GM12878 (cell line): ENCODE measurements at regions not wholly inside any gene's neighbourhood (a gene's known extent, or its start where the extent isn't known, plus 50 kb on each side); places are given as distances from the start of the nearest gene placed in this dataset.

Source experiments
- CBX5 ChIP-seq: sonication (generic); IDR thresholded peaks from 2 replicates; pipeline ENCODE4 v1.6.1; 2016; ENCODE audit warnings: low read depth, moderate library complexity, mild to moderate bottlenecking, inconsistent platforms
- EP300 ChIP-seq, 2 experiments: fragments of 150-350 bp in 1 of 2; IDR thresholded peaks; 2 replicates each; pipeline ENCODE4 v1.6.1; 2011 to 2012; ENCODE audit warnings: low read depth in 2 of 2, low read length in 2 of 2, borderline replicate concordance in 1 of 2, improper control_type of control experiment in 1 of 2, inconsistent platforms in 1 of 2; ENCODE audit not compliant: control insufficient read depth in 1 of 2
- ESRRA ChIP-seq: IDR thresholded peaks from 2 replicates; pipeline ENCODE4 v1.6.1; 2012; ENCODE audit warnings: mild to moderate bottlenecking, low read length, improper control_type of control experiment
- GABPA ChIP-seq: IDR thresholded peaks from 2 replicates; pipeline ENCODE4 v1.6.1; 2014; ENCODE audit warnings: antibody characterized with exemption, low read depth, mild to moderate bottlenecking, inconsistent platforms
- GATAD2B ChIP-seq: fragments of 450-650 bp; conservative IDR thresholded peaks from 2 replicates; pipeline ENCODE4 v1.6.1; 2017; ENCODE audit warnings: low read depth, mild to moderate bottlenecking, moderate library complexity
- JUND ChIP-seq: IDR thresholded peaks from 2 replicates; pipeline ENCODE4 v1.6.1; 2012; ENCODE audit warnings: low read depth, mild to moderate bottlenecking, low read length, improper control_type of control experiment, moderate library complexity
- POLR2A ChIP-seq: IDR thresholded peaks from 2 replicates; pipeline ENCODE4 v1.6.1; 2011; ENCODE audit warnings: low read depth, mild to moderate bottlenecking, low read length
- POLR2AphosphoS5 ChIP-seq: IDR thresholded peaks from 2 replicates; pipeline ENCODE4 v1.6.1; 2011; ENCODE audit warnings: mild to moderate bottlenecking, low read length, inconsistent platforms
- SRF ChIP-seq, 2 experiments: IDR thresholded peaks; 2 replicates each; pipeline ENCODE4 v1.6.1; 2011; ENCODE audit warnings: low read depth in 2 of 2, low read length in 2 of 2, mild to moderate bottlenecking in 1 of 2, moderate library complexity in 1 of 2
- SUZ12 ChIP-seq: fragments of 200-600 bp; sonication (generic); IDR thresholded peaks from one replicate; pipeline ENCODE4 v1.6.1; 2018; ENCODE audit warnings: antibody characterized with exemption, mild to moderate bottlenecking; ENCODE audit not compliant: unreplicated experiment
- ZNF217 ChIP-seq: fragments of 450-650 bp; IDR thresholded peaks from 2 replicates; pipeline ENCODE4 v1.6.1; 2017; ENCODE audit warnings: antibody characterized with exemption, mild to moderate bottlenecking
- TF ChIP-seq, protein P1 (sequence below), 3 experiments: IDR thresholded peaks in 2 of 3; conservative IDR thresholded peaks in 1 of 3; 2 replicates each; pipeline ENCODE4 v1.5.1; 2011; ENCODE audit warnings: low read depth in 3 of 3, low read length in 3 of 3, mild to moderate bottlenecking in 3 of 3, control low read depth in 2 of 3, moderate library complexity in 2 of 3, inconsistent platforms in 1 of 3, mixed read lengths in 1 of 3; ENCODE audit not compliant: control insufficient read depth in 2 of 3, insufficient read depth in 1 of 3; ENCODE audit errors: extremely low read depth in 1 of 3
- TF ChIP-seq, protein P2 (sequence below): fragments of 450-650 bp; IDR thresholded peaks from 2 replicates; pipeline ENCODE4 v1.6.1; 2017; ENCODE audit warnings: mild to moderate bottlenecking
- TF ChIP-seq, protein P3 (sequence below): IDR thresholded peaks from 2 replicates; pipeline ENCODE4 v1.6.1; 2011; ENCODE audit warnings: mild to moderate bottlenecking, low read depth, low read length, moderate library complexity; ENCODE audit not compliant: insufficient replicate concordance

DNA sequence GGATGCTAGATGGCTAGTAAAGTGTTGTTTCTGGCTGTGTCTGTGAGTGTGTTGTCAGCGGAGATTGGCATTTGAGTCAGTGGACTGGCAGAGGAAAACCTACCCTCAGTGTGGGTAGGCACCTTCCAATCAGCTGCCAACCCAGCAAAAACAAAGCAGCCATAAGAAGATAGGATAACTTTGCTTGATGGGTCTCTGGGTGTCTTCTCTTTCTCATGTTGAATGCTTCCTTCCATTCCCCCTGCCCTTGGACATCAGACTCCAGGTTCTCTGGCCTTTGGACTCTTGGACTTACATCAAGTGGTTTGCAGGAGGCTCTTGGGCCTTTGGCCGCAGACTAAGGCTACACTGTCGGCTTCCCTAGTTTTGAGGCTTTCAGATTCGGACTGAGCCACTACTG is 429.0 kb upstream of the ZNF804A start:
- TF ChIP-seq, protein P1, sequence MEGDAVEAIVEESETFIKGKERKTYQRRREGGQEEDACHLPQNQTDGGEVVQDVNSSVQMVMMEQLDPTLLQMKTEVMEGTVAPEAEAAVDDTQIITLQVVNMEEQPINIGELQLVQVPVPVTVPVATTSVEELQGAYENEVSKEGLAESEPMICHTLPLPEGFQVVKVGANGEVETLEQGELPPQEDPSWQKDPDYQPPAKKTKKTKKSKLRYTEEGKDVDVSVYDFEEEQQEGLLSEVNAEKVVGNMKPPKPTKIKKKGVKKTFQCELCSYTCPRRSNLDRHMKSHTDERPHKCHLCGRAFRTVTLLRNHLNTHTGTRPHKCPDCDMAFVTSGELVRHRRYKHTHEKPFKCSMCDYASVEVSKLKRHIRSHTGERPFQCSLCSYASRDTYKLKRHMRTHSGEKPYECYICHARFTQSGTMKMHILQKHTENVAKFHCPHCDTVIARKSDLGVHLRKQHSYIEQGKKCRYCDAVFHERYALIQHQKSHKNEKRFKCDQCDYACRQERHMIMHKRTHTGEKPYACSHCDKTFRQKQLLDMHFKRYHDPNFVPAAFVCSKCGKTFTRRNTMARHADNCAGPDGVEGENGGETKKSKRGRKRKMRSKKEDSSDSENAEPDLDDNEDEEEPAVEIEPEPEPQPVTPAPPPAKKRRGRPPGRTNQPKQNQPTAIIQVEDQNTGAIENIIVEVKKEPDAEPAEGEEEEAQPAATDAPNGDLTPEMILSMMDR (IDR thresholded peaks at IDR 0.05 in 2 of 3, conservative IDR thresholded peaks at IDR 0.05 in 1 of 3; ENCODE audit: control insufficient read depth in 2 of 3, extremely low read depth in 1 of 3, insufficient read depth in 1 of 3, low read depth in 3 of 3, low read length in 3 of 3), result no peak
- TF ChIP-seq POLR2AphosphoS5 (no peak), EP300 (IDR thresholded peaks at IDR 0.05; ENCODE audit: borderline replicate concordance in 1 of 2, control insufficient read depth in 1 of 2, low read depth in 2 of 2, low read length in 2 of 2) (no peak), POLR2A (no peak), JUND (no peak), CBX5 (no peak), ESRRA (no peak), SUZ12 (no peak), GABPA (no peak), ZNF217 (no peak), GATAD2B (no peak), SRF (IDR thresholded peaks at IDR 0.05; ENCODE audit: low read depth in 2 of 2, low read length in 2 of 2) (no peak)
- TF ChIP-seq, protein P2, sequence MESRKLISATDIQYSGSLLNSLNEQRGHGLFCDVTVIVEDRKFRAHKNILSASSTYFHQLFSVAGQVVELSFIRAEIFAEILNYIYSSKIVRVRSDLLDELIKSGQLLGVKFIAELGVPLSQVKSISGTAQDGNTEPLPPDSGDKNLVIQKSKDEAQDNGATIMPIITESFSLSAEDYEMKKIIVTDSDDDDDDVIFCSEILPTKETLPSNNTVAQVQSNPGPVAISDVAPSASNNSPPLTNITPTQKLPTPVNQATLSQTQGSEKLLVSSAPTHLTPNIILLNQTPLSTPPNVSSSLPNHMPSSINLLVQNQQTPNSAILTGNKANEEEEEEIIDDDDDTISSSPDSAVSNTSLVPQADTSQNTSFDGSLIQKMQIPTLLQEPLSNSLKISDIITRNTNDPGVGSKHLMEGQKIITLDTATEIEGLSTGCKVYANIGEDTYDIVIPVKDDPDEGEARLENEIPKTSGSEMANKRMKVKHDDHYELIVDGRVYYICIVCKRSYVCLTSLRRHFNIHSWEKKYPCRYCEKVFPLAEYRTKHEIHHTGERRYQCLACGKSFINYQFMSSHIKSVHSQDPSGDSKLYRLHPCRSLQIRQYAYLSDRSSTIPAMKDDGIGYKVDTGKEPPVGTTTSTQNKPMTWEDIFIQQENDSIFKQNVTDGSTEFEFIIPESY, result no peak
- TF ChIP-seq, protein P3, sequence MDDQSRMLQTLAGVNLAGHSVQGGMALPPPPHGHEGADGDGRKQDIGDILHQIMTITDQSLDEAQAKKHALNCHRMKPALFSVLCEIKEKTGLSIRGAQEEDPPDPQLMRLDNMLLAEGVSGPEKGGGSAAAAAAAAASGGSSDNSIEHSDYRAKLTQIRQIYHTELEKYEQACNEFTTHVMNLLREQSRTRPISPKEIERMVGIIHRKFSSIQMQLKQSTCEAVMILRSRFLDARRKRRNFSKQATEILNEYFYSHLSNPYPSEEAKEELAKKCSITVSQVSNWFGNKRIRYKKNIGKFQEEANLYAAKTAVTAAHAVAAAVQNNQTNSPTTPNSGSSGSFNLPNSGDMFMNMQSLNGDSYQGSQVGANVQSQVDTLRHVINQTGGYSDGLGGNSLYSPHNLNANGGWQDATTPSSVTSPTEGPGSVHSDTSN, result no peak
